ENCODE measurements at regions not wholly inside any gene's neighbourhood (a gene's known extent, or its start where the extent isn't known, plus 50 kb on each side); places are given as distances from the start of the nearest gene placed in this dataset.

DNA sequence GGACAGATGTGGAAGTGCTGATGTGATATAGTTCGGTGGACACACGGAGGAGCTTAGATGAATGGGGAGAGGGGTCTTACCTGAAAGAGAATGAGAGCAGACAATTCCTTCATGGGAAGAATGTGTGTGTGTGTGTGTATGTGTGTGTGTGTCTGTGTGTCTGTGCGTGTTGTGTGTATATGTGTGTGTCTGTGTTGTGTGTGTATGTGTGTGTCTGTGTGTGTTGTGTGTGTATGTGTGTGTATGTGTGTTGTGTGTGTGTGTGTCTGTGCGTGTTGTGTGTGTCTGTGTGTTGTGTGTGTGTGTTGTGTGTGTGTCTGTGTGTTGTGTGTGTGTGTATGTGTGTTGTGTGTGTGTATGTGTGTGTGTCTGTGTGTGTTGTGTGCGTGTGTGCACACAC lies 104.2 kb downstream of the FAM204A start:
- TF ChIP-seq, protein P1, sequence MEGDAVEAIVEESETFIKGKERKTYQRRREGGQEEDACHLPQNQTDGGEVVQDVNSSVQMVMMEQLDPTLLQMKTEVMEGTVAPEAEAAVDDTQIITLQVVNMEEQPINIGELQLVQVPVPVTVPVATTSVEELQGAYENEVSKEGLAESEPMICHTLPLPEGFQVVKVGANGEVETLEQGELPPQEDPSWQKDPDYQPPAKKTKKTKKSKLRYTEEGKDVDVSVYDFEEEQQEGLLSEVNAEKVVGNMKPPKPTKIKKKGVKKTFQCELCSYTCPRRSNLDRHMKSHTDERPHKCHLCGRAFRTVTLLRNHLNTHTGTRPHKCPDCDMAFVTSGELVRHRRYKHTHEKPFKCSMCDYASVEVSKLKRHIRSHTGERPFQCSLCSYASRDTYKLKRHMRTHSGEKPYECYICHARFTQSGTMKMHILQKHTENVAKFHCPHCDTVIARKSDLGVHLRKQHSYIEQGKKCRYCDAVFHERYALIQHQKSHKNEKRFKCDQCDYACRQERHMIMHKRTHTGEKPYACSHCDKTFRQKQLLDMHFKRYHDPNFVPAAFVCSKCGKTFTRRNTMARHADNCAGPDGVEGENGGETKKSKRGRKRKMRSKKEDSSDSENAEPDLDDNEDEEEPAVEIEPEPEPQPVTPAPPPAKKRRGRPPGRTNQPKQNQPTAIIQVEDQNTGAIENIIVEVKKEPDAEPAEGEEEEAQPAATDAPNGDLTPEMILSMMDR (IDR thresholded peaks at IDR 0.05): no peak
- TF ChIP-seq EP300 (IDR thresholded peaks at IDR 0.05; ENCODE audit: low read depth): no peak
- TF ChIP-seq POLR2A (IDR thresholded peaks at IDR 0.05): no peak
- no peak for TF ChIP-seq POLR2AphosphoS5 (IDR thresholded peaks at IDR 0.05)

Measured in transverse colon (tissue), 4 donors.